HEK293T (cell line): ENCODE measurements at regions not wholly inside any gene's neighbourhood (a gene's known extent, or its start where the extent isn't known, plus 50 kb on each side); places are given as distances from the start of the nearest gene placed in this dataset.

Experiments
- ARNT ChIP-seq: fragments of 450-650 bp; IDR thresholded peaks from 2 replicates; pipeline ENCODE4 v1.6.1; 2017; ENCODE audit warnings: mild to moderate bottlenecking
- BHLHE40 ChIP-seq: fragments of 450-650 bp; IDR thresholded peaks from 2 replicates; pipeline ENCODE4 v1.6.1; 2016; ENCODE audit warnings: mild to moderate bottlenecking, moderate library complexity, borderline replicate concordance
- ELF4 ChIP-seq: fragments of 450-650 bp; IDR thresholded peaks from 2 replicates; pipeline ENCODE4 v1.6.1; 2017; ENCODE audit warnings: antibody characterized with exemption
- FOXM1 ChIP-seq: fragments of 450-650 bp; IDR thresholded peaks from 2 replicates; pipeline ENCODE4 v1.6.1; 2017; ENCODE audit warnings: mild to moderate bottlenecking, borderline replicate concordance
- L3MBTL2 ChIP-seq: fragments of 450-650 bp; conservative IDR thresholded peaks from 2 replicates; pipeline ENCODE4 v1.6.1; 2016; ENCODE audit warnings: mild to moderate bottlenecking
- SP1 ChIP-seq: fragments of 450-650 bp; IDR thresholded peaks from 2 replicates; pipeline ENCODE4 v1.6.1; 2017
- SUZ12 ChIP-seq: fragments of 450-650 bp; IDR thresholded peaks from 2 replicates; pipeline ENCODE4 v1.6.1; 2016; ENCODE audit warnings: mild to moderate bottlenecking

DNA sequence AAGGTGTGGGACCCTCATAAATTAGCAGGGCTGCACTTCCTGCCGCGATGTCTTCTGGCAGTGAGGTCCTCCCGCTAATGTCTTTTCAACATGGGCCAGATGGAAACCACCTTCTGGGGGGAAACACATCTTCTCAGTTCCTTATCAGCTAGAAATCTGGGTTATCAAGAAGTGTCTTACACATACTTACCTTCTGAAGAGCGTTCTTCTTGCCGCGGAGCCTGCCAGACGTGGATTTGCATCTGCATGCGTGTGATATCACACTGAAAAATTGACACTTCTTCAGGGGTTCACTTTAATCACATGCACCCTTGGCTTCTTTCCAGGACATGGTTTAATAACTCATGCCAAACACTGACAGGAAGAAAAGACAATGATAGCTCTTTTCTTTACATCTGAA, 163.5 kb upstream of the SOX11 start:
- TF ChIP-seq L3MBTL2 (no peak), SP1 (no peak), BHLHE40 (no peak), ELF4 (no peak), SUZ12 (no peak), ARNT (no peak), FOXM1 (no peak)
